IMR-90 (cell line): ENCODE measurements at regions not wholly inside any gene's neighbourhood (a gene's known extent, or its start where the extent isn't known, plus 50 kb on each side); places are given as distances from the start of the nearest gene placed in this dataset.

Experiments used
- BHLHE40 ChIP-seq: fragments of 150-350 bp; IDR thresholded peaks from 2 replicates; pipeline ENCODE4 v1.6.1; 2016; ENCODE audit warnings: mild to moderate bottlenecking, low read depth, low read length
- CTCF ChIP-seq: conservative IDR thresholded peaks from 2 replicates; pipeline ENCODE4 v1.5.1; 2012; ENCODE audit warnings: mild to moderate bottlenecking, low read depth, low read length, improper control_type of control experiment
- MXI1 ChIP-seq: IDR thresholded peaks from 2 replicates; pipeline ENCODE4 v1.6.1; 2012; ENCODE audit warnings: low read depth, mild to moderate bottlenecking, low read length, moderate library complexity, borderline replicate concordance
- RAD21 ChIP-seq: IDR thresholded peaks from 2 replicates; pipeline ENCODE4 v1.6.1; 2012; ENCODE audit warnings: low read length, improper control_type of control experiment
- USF2 ChIP-seq: fragments of 150-350 bp; IDR thresholded peaks from 2 replicates; pipeline ENCODE4 v1.6.1; 2017; ENCODE audit warnings: mild to moderate bottlenecking, antibody characterized with exemption, low read length, low read depth

- TF ChIP-seq CTCF (no peak), RAD21 (no peak), BHLHE40 (no peak), MXI1 (no peak), USF2 (no peak)
These were observed 151.5 kb upstream of the DYNLRB2 start for GRCh38 chr16:80389338-80389737.
